Mesendoderm (in vitro differentiated cells): ENCODE measurements at regions not wholly inside any gene's neighbourhood (a gene's known extent, or its start where the extent isn't known, plus 50 kb on each side); places are given as distances from the start of the nearest gene placed in this dataset.
A peak's percentile ranks its signal among the peaks of the same experiment; 100 is the strongest.

Source experiments
- DNase-seq: peaks from one replicate; pipeline ENCODE4 v3.0.0; 2013
- H2AK5ac ChIP-seq: 2 replicates; pipeline ENCODE4 v1.6.1; 2013; ENCODE audit warnings: low read length, inconsistent platforms
- H2BK120ac ChIP-seq: 2 replicates; pipeline ENCODE4 v1.6.1; 2013; ENCODE audit warnings: low read depth, mild to moderate bottlenecking, low read length, moderate library complexity, mixed read lengths
- H2BK15ac ChIP-seq: replicated peaks from 2 replicates; pipeline ENCODE4 v1.6.1; 2013; ENCODE audit warnings: low read depth, mild to moderate bottlenecking, moderate library complexity
- H2BK5ac ChIP-seq: 2 replicates; pipeline ENCODE4 v1.6.1; 2013; ENCODE audit warnings: low read length, inconsistent platforms
- H3K18ac ChIP-seq: 2 replicates; pipeline ENCODE4 v1.6.1; 2013; ENCODE audit warnings: mild to moderate bottlenecking, low read length, mixed read lengths
- H3K23ac ChIP-seq: one replicate; pipeline ENCODE4 v1.6.1; 2013; ENCODE audit warnings: low read length
- H3K27ac ChIP-seq: 2 replicates; pipeline ENCODE4 v1.5.1; 2013; ENCODE audit warnings: low read depth, mild to moderate bottlenecking, inconsistent platforms, low read length, moderate library complexity
- H3K27me3 ChIP-seq: 2 replicates; pipeline ENCODE4 v1.6.1; 2013; ENCODE audit warnings: low read length, control low read depth, mild to moderate bottlenecking, inconsistent platforms; ENCODE audit not compliant: insufficient read depth, poor library complexity
- H3K36me3 ChIP-seq: 2 replicates; pipeline ENCODE4 v1.6.1; 2013; ENCODE audit warnings: low read length, inconsistent platforms; ENCODE audit not compliant: control insufficient read depth, insufficient read depth
- H3K4ac ChIP-seq: one replicate; pipeline ENCODE4 v1.6.1; 2013; ENCODE audit warnings: low read depth, mild to moderate bottlenecking, low read length, moderate library complexity
- H3K4me1 ChIP-seq: 2 replicates; pipeline ENCODE4 v1.6.1; 2013; ENCODE audit warnings: low read depth, low read length, inconsistent platforms; ENCODE audit not compliant: control insufficient read depth
- H3K4me2 ChIP-seq: 2 replicates; pipeline ENCODE4 v1.6.1; 2013; ENCODE audit warnings: low read length
- H3K4me3 ChIP-seq: 2 replicates; pipeline ENCODE4 v1.5.1; 2013; ENCODE audit warnings: mild to moderate bottlenecking, low read length
- H3K56ac ChIP-seq: one replicate; pipeline ENCODE4 v1.6.1; 2013; ENCODE audit warnings: low read length
- H3K79me1 ChIP-seq: 2 replicates; pipeline ENCODE4 v1.6.1; 2013; ENCODE audit warnings: low read length, inconsistent platforms
- H3K79me2 ChIP-seq: 2 replicates; pipeline ENCODE4 v1.6.1; 2013; ENCODE audit warnings: mild to moderate bottlenecking, low read length; ENCODE audit not compliant: control insufficient read depth, insufficient read depth
- H3K9ac ChIP-seq: 2 replicates; pipeline ENCODE4 v1.6.1; 2013; ENCODE audit warnings: low read length, inconsistent platforms
- H4K5ac ChIP-seq: one replicate; pipeline ENCODE4 v1.6.1; 2013; ENCODE audit warnings: low read length
- H4K8ac ChIP-seq: one replicate; pipeline ENCODE4 v1.6.1; 2013; ENCODE audit warnings: low read depth, mild to moderate bottlenecking, control low read depth, low read length, moderate library complexity
- WGBS: extraction: QIAGEN DNeasy Blood & Tissue Kit; methylation state at CpG from one replicate; pipeline ENCODE4 v1.1.7; 2013; ENCODE audit warnings: low lambda C conversion rate, missing lambda C conversion rate; ENCODE audit not compliant: insufficient coverage; ENCODE audit errors: extremely low coverage; 5-methylcytosine and 5-hydroxymethylcytosine counted together

DNA sequence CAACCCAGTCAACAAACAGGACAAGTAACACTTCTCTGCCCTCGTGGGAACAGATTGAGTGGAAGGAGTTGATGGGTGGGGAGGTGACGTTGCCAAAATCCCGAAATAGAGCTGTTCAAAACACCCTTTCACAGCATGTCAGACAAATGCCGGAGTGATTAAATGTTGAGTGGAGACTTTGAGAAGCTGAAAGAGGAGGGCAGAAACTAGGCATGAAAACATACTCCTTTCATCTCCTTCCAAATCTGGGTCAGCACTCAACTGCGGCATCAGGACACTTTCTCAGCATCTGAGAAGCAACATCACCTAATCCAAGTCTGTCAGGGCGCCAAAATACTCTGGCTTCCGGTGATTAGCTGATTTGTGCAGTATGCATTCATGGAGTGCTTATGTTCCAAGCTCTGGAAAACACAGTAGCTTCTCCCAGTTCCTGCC, 51.5 kb upstream of the MRI1 start:
- no peak overlapping the region for H2BK120ac ChIP-seq
- no peaks in the 10 kb centered on the region for H3K36me3 ChIP-seq
- H3K9ac ChIP-seq: no peak overlapping the region
- H3K4ac ChIP-seq: no peak overlapping the region
- H3K23ac ChIP-seq: no peak overlapping the region
- no peaks in the 10 kb centered on the region for H3K27me3 ChIP-seq
- no CpG with 5 or more reads among the region's 7 CpGs for whole genome bisulfite sequencing
- no peak overlapping the region for H2AK5ac ChIP-seq
- H3K4me1 ChIP-seq: no peaks in the 10 kb centered on the region
- no peak overlapping the region for H3K4me3 ChIP-seq
- H3K79me2 ChIP-seq: no peaks in the 10 kb centered on the region
- no peak overlapping the region for H2BK15ac ChIP-seq
- H3K56ac ChIP-seq: no peak overlapping the region
- H3K27ac ChIP-seq: no peak overlapping the region
- no peak overlapping the region for H2BK5ac ChIP-seq
- no peak overlapping the region for H4K8ac ChIP-seq
- H3K4me2 ChIP-seq: no peak overlapping the region
- no peak overlapping the region for H4K5ac ChIP-seq
- no peak overlapping the region for H3K18ac ChIP-seq
- no peak for DNase-seq
- H3K79me1 ChIP-seq: no peaks in the 10 kb centered on the region

GRCh38 chr19:13707915-13708314, 56.4 kb upstream of the MRI1 start:
- Histone ChIP-seq H4K8ac (no peak overlapping the region), H3K56ac (no peak overlapping the region), H2BK15ac (no peak overlapping the region), H4K5ac (no peak overlapping the region), H3K79me1 (no peaks in the 10 kb centered on the region), H3K79me2 (no peaks in the 10 kb centered on the region), H3K4me3 (no peak overlapping the region), H2BK5ac (no peak overlapping the region), H3K27me3 (no peaks in the 10 kb centered on the region), H3K4ac (no peak overlapping the region), H3K27ac (no peak overlapping the region), H3K18ac (no peak overlapping the region), H3K9ac (no peak overlapping the region), H3K23ac (no peak overlapping the region), H3K4me2 (no peak overlapping the region), H3K36me3 (no peaks in the 10 kb centered on the region), H2BK120ac (no peak overlapping the region), H2AK5ac (no peak overlapping the region), H3K4me1 (no peaks in the 10 kb centered on the region)
- no peak for DNase-seq
- WGBS: no CpG with 5 or more reads among the region's 4 CpGs

DNA sequence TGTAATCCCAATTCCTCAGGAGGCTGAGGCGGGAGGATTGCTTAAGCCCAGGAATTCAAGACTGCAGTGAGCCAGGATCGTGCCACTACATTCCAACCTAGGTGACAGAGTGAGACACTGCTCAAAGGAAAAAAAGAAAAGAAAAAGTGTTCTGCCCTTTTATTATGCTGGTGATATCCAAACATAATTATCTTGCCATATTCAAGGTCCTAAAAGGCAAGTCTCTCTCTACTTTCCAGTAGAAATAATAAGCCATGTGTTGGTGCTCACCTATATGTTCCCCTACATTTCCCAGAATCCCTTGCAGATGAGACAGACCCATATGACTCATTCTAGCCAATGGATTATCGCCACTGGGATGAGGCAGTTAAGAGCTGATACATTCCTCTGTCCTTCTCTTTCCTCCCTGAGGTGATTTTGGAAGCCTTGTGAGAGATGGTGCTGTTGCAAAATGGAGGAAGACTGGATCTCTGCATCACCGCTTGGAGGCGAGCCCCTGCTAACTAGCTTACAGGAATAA, 58.3 kb upstream of the MRI1 start:
- no peaks in the 10 kb centered on the region for H3K4me1 ChIP-seq
- no peak overlapping the region for H3K56ac ChIP-seq
- H4K8ac ChIP-seq: no peak overlapping the region
- H2AK5ac ChIP-seq: no peak overlapping the region
- no peak overlapping the region for H3K23ac ChIP-seq
- no peak overlapping the region for H2BK5ac ChIP-seq
- peak; percentile 36 for DNase-seq
- H4K5ac ChIP-seq: no peak overlapping the region
- no peak overlapping the region for H3K4me2 ChIP-seq
- no peak overlapping the region for H2BK120ac ChIP-seq
- H3K18ac ChIP-seq: no peak overlapping the region
- no peaks in the 10 kb centered on the region for H3K79me2 ChIP-seq
- H3K27me3 ChIP-seq: no peaks in the 10 kb centered on the region
- no peak overlapping the region for H2BK15ac ChIP-seq
- no CpG with 5 or more reads among the region's 5 CpGs for WGBS
- no peaks in the 10 kb centered on the region for H3K79me1 ChIP-seq
- H3K27ac ChIP-seq: no peak overlapping the region
- H3K4ac ChIP-seq: no peak overlapping the region
- H3K4me3 ChIP-seq: no peak overlapping the region
- no peak overlapping the region for H3K9ac ChIP-seq
- no peaks in the 10 kb centered on the region for H3K36me3 ChIP-seq

DNA sequence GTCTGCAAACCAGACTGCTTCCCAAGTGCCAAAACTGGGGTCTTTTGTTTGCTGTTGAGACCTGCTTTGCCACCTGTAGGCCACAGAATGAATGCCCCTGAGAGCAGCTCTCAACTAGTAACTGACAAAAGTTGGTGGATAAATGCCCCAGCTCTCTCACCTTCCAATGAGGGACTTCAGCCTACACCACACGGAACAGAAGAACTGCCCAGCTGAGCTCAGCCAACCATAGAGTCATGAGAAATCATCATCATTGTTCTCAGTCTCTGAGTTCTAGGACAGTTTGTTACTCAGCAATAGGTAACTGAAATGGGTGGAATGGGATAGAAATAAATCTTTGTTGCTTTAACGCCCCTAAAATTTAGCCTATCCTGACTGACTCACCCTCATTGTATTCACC, 59.1 kb upstream of the MRI1 start:
- Histone ChIP-seq H2BK5ac (no peak overlapping the region), H3K18ac (no peak overlapping the region), H3K79me2 (no peaks in the 10 kb centered on the region), H2AK5ac (no peak overlapping the region), H3K4me2 (no peak overlapping the region), H3K9ac (no peak overlapping the region), H3K56ac (no peak overlapping the region), H3K27ac (no peak overlapping the region), H3K4me1 (no peaks in the 10 kb centered on the region), H2BK15ac (no peak overlapping the region), H4K8ac (no peak overlapping the region), H2BK120ac (no peak overlapping the region), H3K79me1 (no peaks in the 10 kb centered on the region), H4K5ac (no peak overlapping the region), H3K36me3 (no peaks in the 10 kb centered on the region), H3K23ac (no peak overlapping the region), H3K27me3 (no peaks in the 10 kb centered on the region), H3K4me3 (no peak overlapping the region), H3K4ac (no peak overlapping the region)
- DNase-seq: no peak
- no CpG with 5 or more reads among the region's 2 CpGs for WGBS

DNA sequence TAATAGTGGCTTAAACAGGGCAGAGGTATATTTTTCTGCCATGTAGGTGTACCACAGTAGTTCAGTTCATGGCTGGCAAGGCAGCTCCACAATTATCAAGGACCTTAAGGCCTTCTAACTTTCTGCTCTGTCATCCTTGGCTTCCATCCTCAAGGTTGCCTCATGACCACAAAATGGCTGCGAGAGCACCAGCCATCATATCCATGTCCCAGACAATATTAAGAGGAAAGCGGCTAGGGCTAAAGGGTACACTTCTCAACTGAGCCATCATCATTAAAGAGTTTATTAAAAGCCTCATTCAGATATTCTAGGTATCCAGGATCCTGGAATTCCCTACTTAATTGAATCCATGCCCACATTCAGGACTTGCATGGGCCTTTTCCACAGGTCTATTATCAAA, 62.7 kb upstream of the MRI1 start:
- Histone ChIP-seq H3K4me3 (no peak overlapping the region), H3K9ac (no peak overlapping the region), H2BK15ac (no peak overlapping the region), H3K4ac (no peak overlapping the region), H3K79me1 (no peaks in the 10 kb centered on the region), H3K79me2 (no peaks in the 10 kb centered on the region), H2BK120ac (no peak overlapping the region), H3K27ac (no peak overlapping the region), H3K18ac (no peak overlapping the region), H4K5ac (no peak overlapping the region), H3K4me2 (no peak overlapping the region), H2BK5ac (no peak overlapping the region), H2AK5ac (no peak overlapping the region), H4K8ac (no peak overlapping the region), H3K4me1 (no peaks in the 10 kb centered on the region), H3K56ac (no peak overlapping the region), H3K27me3 (no peaks in the 10 kb centered on the region), H3K36me3 (no peaks in the 10 kb centered on the region), H3K23ac (no peak overlapping the region)
- DNase-seq: no peak
- no CpG with 5 or more reads among the region's 2 CpGs for WGBS

DNA sequence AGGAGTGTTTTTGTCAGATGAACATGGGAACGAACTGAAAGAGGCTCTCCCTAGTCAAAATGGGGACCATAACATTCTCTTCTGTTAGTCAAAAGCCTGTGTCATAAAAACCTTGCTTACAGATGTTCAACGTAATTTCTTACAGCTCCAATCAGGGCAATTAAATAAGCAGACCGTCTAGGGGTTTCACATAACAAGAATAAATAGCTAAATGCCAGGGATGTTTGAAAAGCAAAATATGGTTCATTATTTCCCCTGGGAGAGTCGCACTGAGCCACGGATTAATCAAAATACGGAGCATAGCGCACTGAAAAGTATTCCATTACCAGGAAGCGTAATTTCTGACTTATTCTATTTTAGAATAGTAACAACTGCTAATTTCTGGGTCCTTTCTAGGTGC, 63.7 kb upstream of the MRI1 start:
- Histone ChIP-seq H3K4me2 (no peak overlapping the region), H4K8ac (no peak overlapping the region), H3K23ac (no peak overlapping the region), H2BK15ac (no peak overlapping the region), H3K4me3 (no peak overlapping the region), H3K79me1 (no peaks in the 10 kb centered on the region), H2BK5ac (no peak overlapping the region), H3K4ac (no peak overlapping the region), H3K27ac (no peak overlapping the region), H2BK120ac (no peak overlapping the region), H4K5ac (no peak overlapping the region), H3K4me1 (no peaks in the 10 kb centered on the region), H3K27me3 (no peaks in the 10 kb centered on the region), H3K79me2 (no peaks in the 10 kb centered on the region), H2AK5ac (no peak overlapping the region), H3K56ac (no peak overlapping the region), H3K36me3 (no peaks in the 10 kb centered on the region), H3K9ac (no peak overlapping the region), H3K18ac (no peak overlapping the region)
- DNase-seq: no peak
- WGBS: no CpG with 5 or more reads among the region's 8 CpGs
